HepG2 (cell line): ENCODE measurements at regions not wholly inside any gene's neighbourhood (a gene's known extent, or its start where the extent isn't known, plus 50 kb on each side); places are given as distances from the start of the nearest gene placed in this dataset.

Source experiments
- ATF7-NPFF ChIP-seq: sonication (generic); formaldehyde crosslinking; IDR thresholded peaks from 2 replicates; pipeline ENCODE4 v1.8.1; 2023; ENCODE audit warnings: mild to moderate bottlenecking, low read depth, missing genetic modification reagents, moderate library complexity
- EP300 ChIP-seq, 3 experiments: sonication (generic) in 1 of 3; formaldehyde crosslinking in 1 of 3; IDR thresholded peaks; 2 replicates each; pipeline versions ENCODE4 v1.5.1 to v1.6.1; 2011 to 2020; ENCODE audit warnings: low read depth in 2 of 3, low read length in 2 of 3, borderline replicate concordance in 1 of 3, improper control_type of control experiment in 1 of 3, mild to moderate bottlenecking in 1 of 3, missing genetic modification reagents in 1 of 3, moderate library complexity in 1 of 3
- FOSL2 ChIP-seq: sonication (generic); formaldehyde crosslinking; IDR thresholded peaks from 2 replicates; pipeline ENCODE4 v1.4.0; 2020; ENCODE audit warnings: missing genetic modification reagents
- MATR3 ChIP-seq: sonication (generic); formaldehyde crosslinking; IDR thresholded peaks from 2 replicates; pipeline ENCODE4 v1.4.0; 2020; ENCODE audit warnings: missing genetic modification reagents
- MEIS2 ChIP-seq: sonication (generic); formaldehyde crosslinking; IDR thresholded peaks from 2 replicates; pipeline ENCODE4 v1.9.0; 2021; ENCODE audit warnings: mild to moderate bottlenecking, missing genetic modification reagents
- MIER2 ChIP-seq: IDR thresholded peaks from 2 replicates; pipeline ENCODE4 v1.6.1; 2016; ENCODE audit warnings: missing biosample characterization, missing genetic modification reagents
- NR2C2 ChIP-seq: sonication (generic); formaldehyde crosslinking; IDR thresholded peaks from 2 replicates; pipeline ENCODE4 v1.4.0; 2020; ENCODE audit warnings: missing genetic modification reagents, mild to moderate bottlenecking, moderate library complexity, borderline replicate concordance
- RELA ChIP-seq: sonication (generic); formaldehyde crosslinking; IDR thresholded peaks from 2 replicates; pipeline ENCODE4 v1.4.0; 2020; ENCODE audit warnings: missing genetic modification reagents
- SALL1 ChIP-seq: sonication (generic); formaldehyde crosslinking; IDR thresholded peaks from 2 replicates; pipeline ENCODE4 v1.8.0; 2022; ENCODE audit warnings: mild to moderate bottlenecking, missing genetic modification reagents
- YEATS4 ChIP-seq: sonication (generic); formaldehyde crosslinking; IDR thresholded peaks from 2 replicates; pipeline ENCODE4 v1.4.0; 2020; ENCODE audit warnings: missing genetic modification reagents, borderline replicate concordance
- ZBTB38 ChIP-seq: sonication (generic); formaldehyde crosslinking; IDR thresholded peaks from 2 replicates; pipeline ENCODE4 v1.5.1; 2020; ENCODE audit warnings: mild to moderate bottlenecking, missing genetic modification reagents
- ZMYM4 ChIP-seq: sonication (generic); formaldehyde crosslinking; IDR thresholded peaks from 2 replicates; pipeline ENCODE4 v1.8.1; 2023; ENCODE audit warnings: mild to moderate bottlenecking, missing genetic modification reagents
- ZNF331 ChIP-seq: sonication (generic); formaldehyde crosslinking; IDR thresholded peaks from 2 replicates; pipeline ENCODE4 v1.4.0; 2020; ENCODE audit warnings: missing genetic modification reagents
- ZNF747 ChIP-seq: sonication (generic); formaldehyde crosslinking; IDR thresholded peaks from 2 replicates; pipeline ENCODE4 v1.8.1; 2023; ENCODE audit warnings: missing genetic modification reagents, mild to moderate bottlenecking, borderline replicate concordance
- ZNF788 ChIP-seq: sonication (generic); formaldehyde crosslinking; IDR thresholded peaks from 2 replicates; pipeline ENCODE4 v1.5.0; 2020; ENCODE audit warnings: mild to moderate bottlenecking, missing genetic modification reagents, borderline replicate concordance
- ZNF790 ChIP-seq: sonication (generic); formaldehyde crosslinking; IDR thresholded peaks from 2 replicates; pipeline ENCODE4 v1.8.0; 2022; ENCODE audit warnings: missing genetic modification reagents, mild to moderate bottlenecking, borderline replicate concordance
- TF ChIP-seq, protein P1 (sequence below): sonication (generic); formaldehyde crosslinking; IDR thresholded peaks from 2 replicates; pipeline ENCODE4 v1.5.0; 2020; ENCODE audit warnings: missing genetic modification reagents
- TF ChIP-seq, protein P2 (sequence below): sonication (generic); formaldehyde crosslinking; IDR thresholded peaks from 2 replicates; pipeline ENCODE4 v1.5.0; 2020; ENCODE audit warnings: mild to moderate bottlenecking, missing genetic modification reagents, borderline replicate concordance
- TF ChIP-seq, protein P3 (sequence below): sonication (generic); formaldehyde crosslinking; IDR thresholded peaks from 2 replicates; pipeline ENCODE4 v1.5.0; 2020; ENCODE audit warnings: missing genetic modification reagents, mild to moderate bottlenecking, borderline replicate concordance
- TF ChIP-seq, protein P4 (sequence below): IDR thresholded peaks from 2 replicates; pipeline ENCODE4 v1.6.1; 2018; ENCODE audit warnings: missing genetic modification reagents, mild to moderate bottlenecking, missing compliant biosample characterization
- TF ChIP-seq, protein P5 (sequence below), 2 experiments: IDR thresholded peaks; 2 replicates each; pipeline ENCODE4 v1.6.1; 2011 to 2012; ENCODE audit warnings: low read length in 2 of 2, borderline replicate concordance in 1 of 2, low read depth in 1 of 2, mild to moderate bottlenecking in 1 of 2, moderate library complexity in 1 of 2

DNA sequence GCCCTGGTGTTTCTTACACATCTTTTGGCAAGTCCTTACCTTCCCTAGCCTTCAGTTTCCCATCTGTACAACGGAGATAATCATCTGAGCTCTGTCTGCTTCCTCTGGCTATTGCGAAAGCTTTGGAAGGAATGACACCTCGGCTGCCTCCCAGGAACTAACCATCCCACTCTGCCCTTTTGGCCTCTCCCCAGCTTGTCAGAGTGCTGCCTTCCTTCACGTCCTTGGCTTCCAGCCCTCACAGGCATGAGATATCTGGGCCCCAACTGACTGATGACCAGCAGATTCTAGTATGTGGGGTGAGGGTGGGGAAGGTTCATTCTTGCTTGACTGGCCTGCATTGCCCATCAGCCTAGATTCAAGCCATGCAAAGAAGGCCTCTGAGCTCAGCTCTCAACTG lies 253.1 kb upstream of the FGGY start (continued):
- TF ChIP-seq ZNF790 (no peak), ZNF331 (CRISPR knock-in tag) (peak; percentile 79; the same call in 1 of the 2 replicates), MATR3 (CRISPR knock-in tag) (no peak), ZMYM4 (CRISPR knock-in tag) (peak; percentile 76), MIER2 (CRISPR knock-in tag) (peak; percentile 53), FOSL2 (peak; percentile 73; the same call in 1 of the 2 replicates), MEIS2 (peak; percentile 92), ZNF747 (CRISPR knock-in tag) (peak; percentile 43; the same call in 1 of the 2 replicates), NR2C2 (CRISPR knock-in tag) (no peak), EP300 (IDR thresholded peaks at IDR 0.05; ENCODE audit: low read depth in 2 of 2, low read length in 2 of 2) (peak in 1 of 2 experiments; percentile 63; a peak in 1 of 4 replicates), EP300 (CRISPR knock-in tag; IDR thresholded peaks at IDR 0.05; ENCODE audit: borderline replicate concordance) (peak; percentile 27; the same call in 1 of the 2 replicates), RELA (CRISPR knock-in tag) (no peak), ZBTB38 (peak; percentile 54; the same call in 1 of the 2 replicates), ATF7-NPFF (no peak), ZNF788 (CRISPR knock-in tag) (peak; percentile 66; the same call in 1 of the 2 replicates), YEATS4 (peak; percentile 33; the same call in 1 of the 2 replicates), SALL1 (CRISPR knock-in tag) (peak; percentile 94)
- TF ChIP-seq, protein P1, sequence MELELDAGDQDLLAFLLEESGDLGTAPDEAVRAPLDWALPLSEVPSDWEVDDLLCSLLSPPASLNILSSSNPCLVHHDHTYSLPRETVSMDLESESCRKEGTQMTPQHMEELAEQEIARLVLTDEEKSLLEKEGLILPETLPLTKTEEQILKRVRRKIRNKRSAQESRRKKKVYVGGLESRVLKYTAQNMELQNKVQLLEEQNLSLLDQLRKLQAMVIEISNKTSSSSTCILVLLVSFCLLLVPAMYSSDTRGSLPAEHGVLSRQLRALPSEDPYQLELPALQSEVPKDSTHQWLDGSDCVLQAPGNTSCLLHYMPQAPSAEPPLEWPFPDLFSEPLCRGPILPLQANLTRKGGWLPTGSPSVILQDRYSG (CRISPR knock-in tag): no peak
- TF ChIP-seq, protein P2, sequence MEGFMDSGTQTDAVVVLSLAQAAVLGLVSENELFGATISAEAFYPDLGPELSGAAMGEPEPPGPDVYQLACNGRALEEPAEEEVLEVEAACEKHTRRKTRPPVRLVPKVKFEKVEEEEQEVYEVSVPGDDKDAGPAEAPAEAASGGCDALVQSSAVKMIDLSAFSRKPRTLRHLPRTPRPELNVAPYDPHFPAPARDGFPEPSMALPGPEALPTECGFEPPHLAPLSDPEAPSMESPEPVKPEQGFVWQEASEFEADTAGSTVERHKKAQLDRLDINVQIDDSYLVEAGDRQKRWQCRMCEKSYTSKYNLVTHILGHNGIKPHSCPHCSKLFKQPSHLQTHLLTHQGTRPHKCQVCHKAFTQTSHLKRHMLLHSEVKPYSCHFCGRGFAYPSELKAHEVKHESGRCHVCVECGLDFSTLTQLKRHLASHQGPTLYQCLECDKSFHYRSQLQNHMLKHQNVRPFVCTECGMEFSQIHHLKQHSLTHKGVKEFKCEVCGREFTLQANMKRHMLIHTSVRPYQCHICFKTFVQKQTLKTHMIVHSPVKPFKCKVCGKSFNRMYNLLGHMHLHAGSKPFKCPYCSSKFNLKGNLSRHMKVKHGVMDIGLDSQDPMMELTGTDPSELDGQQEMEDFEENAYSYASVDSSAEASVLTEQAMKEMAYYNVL (CRISPR knock-in tag): peak; percentile 82; the same call in 1 of the 2 replicates
- TF ChIP-seq, protein P3, sequence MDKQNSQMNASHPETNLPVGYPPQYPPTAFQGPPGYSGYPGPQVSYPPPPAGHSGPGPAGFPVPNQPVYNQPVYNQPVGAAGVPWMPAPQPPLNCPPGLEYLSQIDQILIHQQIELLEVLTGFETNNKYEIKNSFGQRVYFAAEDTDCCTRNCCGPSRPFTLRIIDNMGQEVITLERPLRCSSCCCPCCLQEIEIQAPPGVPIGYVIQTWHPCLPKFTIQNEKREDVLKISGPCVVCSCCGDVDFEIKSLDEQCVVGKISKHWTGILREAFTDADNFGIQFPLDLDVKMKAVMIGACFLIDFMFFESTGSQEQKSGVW (CRISPR knock-in tag): no peak
- TF ChIP-seq, protein P4, sequence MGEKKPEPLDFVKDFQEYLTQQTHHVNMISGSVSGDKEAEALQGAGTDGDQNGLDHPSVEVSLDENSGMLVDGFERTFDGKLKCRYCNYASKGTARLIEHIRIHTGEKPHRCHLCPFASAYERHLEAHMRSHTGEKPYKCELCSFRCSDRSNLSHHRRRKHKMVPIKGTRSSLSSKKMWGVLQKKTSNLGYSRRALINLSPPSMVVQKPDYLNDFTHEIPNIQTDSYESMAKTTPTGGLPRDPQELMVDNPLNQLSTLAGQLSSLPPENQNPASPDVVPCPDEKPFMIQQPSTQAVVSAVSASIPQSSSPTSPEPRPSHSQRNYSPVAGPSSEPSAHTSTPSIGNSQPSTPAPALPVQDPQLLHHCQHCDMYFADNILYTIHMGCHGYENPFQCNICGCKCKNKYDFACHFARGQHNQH (CRISPR knock-in tag): peak; percentile 50; the same call in 1 of the 2 replicates
- TF ChIP-seq, protein P5, sequence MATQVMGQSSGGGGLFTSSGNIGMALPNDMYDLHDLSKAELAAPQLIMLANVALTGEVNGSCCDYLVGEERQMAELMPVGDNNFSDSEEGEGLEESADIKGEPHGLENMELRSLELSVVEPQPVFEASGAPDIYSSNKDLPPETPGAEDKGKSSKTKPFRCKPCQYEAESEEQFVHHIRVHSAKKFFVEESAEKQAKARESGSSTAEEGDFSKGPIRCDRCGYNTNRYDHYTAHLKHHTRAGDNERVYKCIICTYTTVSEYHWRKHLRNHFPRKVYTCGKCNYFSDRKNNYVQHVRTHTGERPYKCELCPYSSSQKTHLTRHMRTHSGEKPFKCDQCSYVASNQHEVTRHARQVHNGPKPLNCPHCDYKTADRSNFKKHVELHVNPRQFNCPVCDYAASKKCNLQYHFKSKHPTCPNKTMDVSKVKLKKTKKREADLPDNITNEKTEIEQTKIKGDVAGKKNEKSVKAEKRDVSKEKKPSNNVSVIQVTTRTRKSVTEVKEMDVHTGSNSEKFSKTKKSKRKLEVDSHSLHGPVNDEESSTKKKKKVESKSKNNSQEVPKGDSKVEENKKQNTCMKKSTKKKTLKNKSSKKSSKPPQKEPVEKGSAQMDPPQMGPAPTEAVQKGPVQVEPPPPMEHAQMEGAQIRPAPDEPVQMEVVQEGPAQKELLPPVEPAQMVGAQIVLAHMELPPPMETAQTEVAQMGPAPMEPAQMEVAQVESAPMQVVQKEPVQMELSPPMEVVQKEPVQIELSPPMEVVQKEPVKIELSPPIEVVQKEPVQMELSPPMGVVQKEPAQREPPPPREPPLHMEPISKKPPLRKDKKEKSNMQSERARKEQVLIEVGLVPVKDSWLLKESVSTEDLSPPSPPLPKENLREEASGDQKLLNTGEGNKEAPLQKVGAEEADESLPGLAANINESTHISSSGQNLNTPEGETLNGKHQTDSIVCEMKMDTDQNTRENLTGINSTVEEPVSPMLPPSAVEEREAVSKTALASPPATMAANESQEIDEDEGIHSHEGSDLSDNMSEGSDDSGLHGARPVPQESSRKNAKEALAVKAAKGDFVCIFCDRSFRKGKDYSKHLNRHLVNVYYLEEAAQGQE (IDR thresholded peaks at IDR 0.05; ENCODE audit: borderline replicate concordance in 1 of 2, low read depth in 1 of 2, low read length in 2 of 2): no peak
